ENCODE measurements at regions not wholly inside any gene's neighbourhood (a gene's known extent, or its start where the extent isn't known, plus 50 kb on each side); places are given as distances from the start of the nearest gene placed in this dataset.

GRCh38 chr10:28445516-28445915, 87.4 kb upstream of the WAC start:
- H3K27ac ChIP-seq = no peak overlapping the region
- TF ChIP-seq, protein P1, sequence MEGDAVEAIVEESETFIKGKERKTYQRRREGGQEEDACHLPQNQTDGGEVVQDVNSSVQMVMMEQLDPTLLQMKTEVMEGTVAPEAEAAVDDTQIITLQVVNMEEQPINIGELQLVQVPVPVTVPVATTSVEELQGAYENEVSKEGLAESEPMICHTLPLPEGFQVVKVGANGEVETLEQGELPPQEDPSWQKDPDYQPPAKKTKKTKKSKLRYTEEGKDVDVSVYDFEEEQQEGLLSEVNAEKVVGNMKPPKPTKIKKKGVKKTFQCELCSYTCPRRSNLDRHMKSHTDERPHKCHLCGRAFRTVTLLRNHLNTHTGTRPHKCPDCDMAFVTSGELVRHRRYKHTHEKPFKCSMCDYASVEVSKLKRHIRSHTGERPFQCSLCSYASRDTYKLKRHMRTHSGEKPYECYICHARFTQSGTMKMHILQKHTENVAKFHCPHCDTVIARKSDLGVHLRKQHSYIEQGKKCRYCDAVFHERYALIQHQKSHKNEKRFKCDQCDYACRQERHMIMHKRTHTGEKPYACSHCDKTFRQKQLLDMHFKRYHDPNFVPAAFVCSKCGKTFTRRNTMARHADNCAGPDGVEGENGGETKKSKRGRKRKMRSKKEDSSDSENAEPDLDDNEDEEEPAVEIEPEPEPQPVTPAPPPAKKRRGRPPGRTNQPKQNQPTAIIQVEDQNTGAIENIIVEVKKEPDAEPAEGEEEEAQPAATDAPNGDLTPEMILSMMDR (conservative IDR thresholded peaks at IDR 0.05) = no peak

- H3K27ac ChIP-seq = no peak overlapping the region
- TF ChIP-seq, protein P1 (conservative IDR thresholded peaks at IDR 0.05) = no peak
Measured at GRCh38 chr10:28449382-28449781, 83.5 kb upstream of the WAC start.

GRCh38 chr10:28449926-28450325, 83.0 kb upstream of the WAC start:
- TF ChIP-seq, protein P1 (conservative IDR thresholded peaks at IDR 0.05) = no peak
- no peak overlapping the region for H3K27ac ChIP-seq

GRCh38 chr10:28453926-28454325, 79.0 kb upstream of the WAC start:
- TF ChIP-seq, protein P1 (conservative IDR thresholded peaks at IDR 0.05) = no peak

DNA sequence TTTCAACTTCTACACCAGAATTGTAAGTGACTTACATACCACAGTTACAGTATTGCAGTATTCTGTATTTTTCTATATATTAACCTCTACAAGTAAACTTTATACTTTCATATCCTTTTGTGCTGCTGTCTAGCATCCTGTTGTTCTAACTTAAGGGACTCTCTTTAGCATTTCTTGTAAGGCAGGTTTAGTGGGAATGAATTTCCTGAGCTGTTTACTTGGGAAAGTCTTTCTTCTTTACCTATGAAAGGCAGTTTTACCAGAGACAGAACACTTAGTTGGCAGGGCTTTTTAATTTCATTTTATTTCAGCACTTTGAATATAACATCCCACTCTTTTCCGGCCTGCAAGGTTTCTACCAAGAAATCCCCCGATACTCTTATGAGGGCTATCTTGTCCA, 75.8 kb upstream of the WAC start:
- TF ChIP-seq, protein P1 (conservative IDR thresholded peaks at IDR 0.05) = no peak
- peak overlapping the region; percentile 77 for H3K27ac ChIP-seq

More at GRCh38 chr10:28453926-28454325, 79.0 kb upstream of the WAC start:
- no peak overlapping the region for H3K27ac ChIP-seq

GRCh38 chr10:28457873-28458272, 75.0 kb upstream of the WAC start:
- H3K27ac ChIP-seq = peak overlapping the region; percentile 77

DNA sequence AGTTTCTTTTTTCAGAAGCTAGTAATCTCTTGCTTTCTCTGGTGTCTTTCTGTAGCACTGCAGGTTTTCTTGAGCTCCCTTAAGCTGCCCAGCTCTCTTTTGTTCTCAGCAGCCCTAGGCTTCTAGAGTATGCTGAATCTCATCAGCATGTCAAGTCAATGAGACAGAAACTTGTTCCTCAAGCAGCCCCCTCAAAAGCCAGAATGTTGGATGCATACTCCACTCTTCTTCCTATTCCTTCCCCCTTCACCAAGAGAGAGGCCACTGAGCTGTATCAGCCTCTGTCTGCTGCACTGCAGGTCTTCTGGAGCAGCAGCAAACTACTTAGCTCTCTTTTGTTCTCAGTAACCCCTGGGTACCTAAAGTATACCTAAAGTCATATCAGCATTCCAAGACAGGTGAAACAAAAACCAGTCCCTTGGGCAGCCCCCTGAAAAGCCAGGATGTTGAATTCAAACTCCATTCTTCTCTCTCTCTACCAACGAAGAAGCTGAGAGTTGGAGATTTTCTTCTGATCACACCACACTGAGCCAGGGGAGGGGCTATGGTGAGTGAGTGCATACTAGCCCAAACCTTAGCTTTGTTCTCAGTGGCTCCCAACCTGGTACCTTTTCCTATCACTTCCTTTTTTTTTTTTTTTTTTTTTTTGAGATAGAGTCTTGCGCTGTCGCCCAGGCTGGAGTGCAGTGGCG, 73.3 kb upstream of the WAC start:
- H3K27ac ChIP-seq = peak overlapping the region; percentile 42
- TF ChIP-seq, protein P1 (conservative IDR thresholded peaks at IDR 0.05) = no peak

DNA sequence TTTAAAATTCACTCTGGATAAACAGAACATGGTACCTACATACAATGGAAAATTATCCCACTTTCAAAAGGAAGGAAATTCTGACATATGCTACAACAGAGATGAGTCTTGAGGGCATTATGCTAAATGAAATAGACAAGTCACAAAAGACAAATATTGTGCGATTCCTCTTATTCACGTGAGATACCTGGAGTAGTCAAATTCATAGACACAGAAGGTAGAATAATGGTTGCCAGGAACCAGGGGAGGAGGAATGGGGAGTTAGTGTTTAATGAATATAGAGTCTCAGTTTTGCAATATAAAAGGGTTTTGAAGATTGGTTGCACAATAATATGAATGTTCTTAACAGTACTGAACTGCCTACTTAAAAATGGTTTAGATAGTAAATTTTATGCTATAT, 69.8 kb upstream of the WAC start:
- peak overlapping the region; percentile 59; the same call in 1 of the 2 replicates for H3K27ac ChIP-seq

More for the DNA sequence above, 69.8 kb upstream of the WAC start:
- TF ChIP-seq, protein P1 (conservative IDR thresholded peaks at IDR 0.05) = no peak
